ENCODE measurements at regions not wholly inside any gene's neighbourhood (a gene's known extent, or its start where the extent isn't known, plus 50 kb on each side); places are given as distances from the start of the nearest gene placed in this dataset.

GRCh38 chrX:11929476-11929875, 171.4 kb downstream of the MSL3 start:
- TF ChIP-seq EZH2 (IDR thresholded peaks at IDR 0.05; ENCODE audit: insufficient read depth, poor library complexity, severe bottlenecking) = no peak
- TF ChIP-seq EZH2phosphoT487 (IDR thresholded peaks at IDR 0.05; ENCODE audit: insufficient read depth, low read depth) = no peak

All from GM23248 (cell line).